GM23338 (cell line): ENCODE measurements at regions not wholly inside any gene's neighbourhood (a gene's known extent, or its start where the extent isn't known, plus 50 kb on each side); places are given as distances from the start of the nearest gene placed in this dataset.

Source experiments
- ATAC-seq: fragments of 200-7000 bp; cut with Tn5 transposase; 3 replicates; pipeline ENCODE4 v1.9.1; 2020
- DNase-seq: peaks from one replicate; pipeline ENCODE4 v3.0.0-alpha.2; 2015; ENCODE audit warnings: low spot score
- H2AFZ ChIP-seq: fragments of 200-600 bp; sonication (generic); 2 replicates; pipeline ENCODE4 v1.8.0; 2016; ENCODE audit warnings: antibody characterized with exemption, mild to moderate bottlenecking, moderate library complexity
- H3F3A ChIP-seq: fragments of 200-600 bp; sonication (generic); replicated peaks from 2 replicates; pipeline ENCODE4 v1.8.0; 2017; ENCODE audit warnings: antibody characterized with exemption, mixed run types, low read depth
- H3K27ac ChIP-seq: fragments of 200-600 bp; sonication (generic); 2 replicates; pipeline ENCODE4 v1.6.1; 2016; ENCODE audit warnings: low read depth
- H3K27me3 ChIP-seq: fragments of 200-600 bp; sonication (generic); 2 replicates; pipeline ENCODE4 v1.8.0; 2016; ENCODE audit warnings: mild to moderate bottlenecking, mixed run types, moderate library complexity; ENCODE audit not compliant: insufficient read depth
- H3K36me3 ChIP-seq: fragments of 200-600 bp; sonication (generic); 2 replicates; pipeline ENCODE4 v1.8.0; 2016; ENCODE audit warnings: mild to moderate bottlenecking; ENCODE audit not compliant: insufficient read depth
- H3K4me1 ChIP-seq: fragments of 200-600 bp; sonication (generic); 2 replicates; pipeline ENCODE4 v1.8.0; 2016; ENCODE audit warnings: mild to moderate bottlenecking, moderate library complexity; ENCODE audit not compliant: insufficient read depth
- H3K4me2 ChIP-seq: fragments of 200-600 bp; sonication (generic); 2 replicates; pipeline ENCODE4 v1.7.1; 2017; ENCODE audit warnings: mixed run types
- H3K4me3 ChIP-seq: fragments of 200-600 bp; sonication (generic); 2 replicates; pipeline ENCODE4 v1.6.1; 2016; ENCODE audit warnings: mixed run types
- H3K79me2 ChIP-seq: fragments of 200-600 bp; sonication (generic); replicated peaks from 2 replicates; pipeline ENCODE4 v1.8.0; 2017; ENCODE audit warnings: mild to moderate bottlenecking; ENCODE audit not compliant: insufficient read depth
- H3K9me2 ChIP-seq: fragments of 200-600 bp; sonication (generic); 2 replicates; pipeline ENCODE4 v1.8.0; 2017; ENCODE audit not compliant: insufficient read depth
- H4K20me1 ChIP-seq: fragments of 200-600 bp; sonication (generic); replicated peaks from 2 replicates; pipeline ENCODE4 v1.8.0; 2017; ENCODE audit warnings: mild to moderate bottlenecking; ENCODE audit not compliant: insufficient read depth
- H3K27ac Mint-ChIP-seq: 2 replicates; pipeline ENCODE4 v1.8.0; 2020; ENCODE audit warnings: inconsistent platforms, mild to moderate bottlenecking, moderate library complexity, mixed read lengths
- H3K27me3 Mint-ChIP-seq: 3 replicates; pipeline ENCODE4 v1.8.0; 2022; ENCODE audit warnings: low read depth, mild to moderate bottlenecking, moderate library complexity, mixed read lengths, inconsistent platforms; ENCODE audit not compliant: insufficient read depth, poor library complexity
- H3K36me3 Mint-ChIP-seq: 3 replicates; pipeline ENCODE4 v1.8.0; 2021; ENCODE audit warnings: low read depth, mild to moderate bottlenecking, inconsistent platforms, moderate library complexity, mixed read lengths
- H3K4me1 Mint-ChIP-seq: 3 replicates; pipeline ENCODE4 v1.8.0; 2020; ENCODE audit warnings: mild to moderate bottlenecking, inconsistent platforms, mixed read lengths
- H3K4me3 Mint-ChIP-seq: 3 replicates; pipeline ENCODE4 v1.8.0; 2021; ENCODE audit warnings: moderate library complexity, mild to moderate bottlenecking, inconsistent platforms, mixed read lengths
- H3K9me3 Mint-ChIP-seq: 3 replicates; pipeline ENCODE4 v1.8.0; 2020; ENCODE audit warnings: moderate library complexity, mild to moderate bottlenecking, inconsistent platforms, mixed read lengths
- CREB1 ChIP-seq: fragments of 250-450 bp; sonication (Bioruptor Pico); IDR thresholded peaks from 2 replicates; pipeline ENCODE4 v1.5.0; 2020; ENCODE audit warnings: low read depth, mild to moderate bottlenecking, moderate library complexity
- CTCF ChIP-seq, 2 experiments: fragments of 200-600 bp in 1 of 2; sonication (generic) in 1 of 2; conservative IDR thresholded peaks; 2 replicates each; pipeline versions ENCODE4 v1.5.1 to v1.6.1; 2016 to 2017; ENCODE audit warnings: antibody characterized with exemption in 2 of 2, low read depth in 2 of 2, mild to moderate bottlenecking in 2 of 2, moderate library complexity in 1 of 2
- EZH2 ChIP-seq: fragments of 200-600 bp; sonication (generic); IDR thresholded peaks from one replicate; pipeline ENCODE4 v1.8.0; 2017; ENCODE audit warnings: antibody characterized with exemption, mild to moderate bottlenecking, low read depth; ENCODE audit not compliant: unreplicated experiment
- EZH2phosphoT487 ChIP-seq: fragments of 200-600 bp; sonication (generic); IDR thresholded peaks from one replicate; pipeline ENCODE4 v1.8.1; 2018; ENCODE audit warnings: antibody characterized with exemption; ENCODE audit not compliant: unreplicated experiment
- JUNB ChIP-seq: IDR thresholded peaks from one replicate; pipeline ENCODE4 v1.6.1; 2016; ENCODE audit warnings: antibody characterized with exemption; ENCODE audit not compliant: unreplicated experiment
- NANOG ChIP-seq: IDR thresholded peaks from 2 replicates; pipeline ENCODE4 v1.6.1; 2016; ENCODE audit warnings: antibody characterized with exemption, borderline replicate concordance
- POLR2AphosphoS5 ChIP-seq: IDR thresholded peaks from 2 replicates; pipeline ENCODE4 v1.6.1; 2016; ENCODE audit warnings: antibody characterized with exemption, low read depth
- STAT1 ChIP-seq: IDR thresholded peaks from one replicate; pipeline ENCODE4 v1.6.1; 2016; ENCODE audit warnings: antibody characterized with exemption; ENCODE audit not compliant: unreplicated experiment
- ZNF114 ChIP-seq: fragments of 250-450 bp; sonication (Bioruptor Pico); IDR thresholded peaks from 2 replicates; pipeline ENCODE4 v1.5.0; 2020; ENCODE audit warnings: mild to moderate bottlenecking, moderate library complexity
- ZNF331 ChIP-seq: fragments of 250-450 bp; sonication (Bioruptor Pico); IDR thresholded peaks from 2 replicates; pipeline ENCODE4 v1.5.0; 2020; ENCODE audit warnings: low read depth, mild to moderate bottlenecking, moderate library complexity
- ZNF462 ChIP-seq: fragments of 250-450 bp; sonication (Bioruptor Pico); IDR thresholded peaks from 2 replicates; pipeline ENCODE4 v1.5.0; 2020; ENCODE audit warnings: mild to moderate bottlenecking, moderate library complexity
- TF ChIP-seq, protein P1 (sequence below): IDR thresholded peaks from one replicate; pipeline ENCODE4 v1.6.1; 2018; ENCODE audit warnings: antibody characterized with exemption; ENCODE audit not compliant: unreplicated experiment
- TF ChIP-seq, protein P2 (sequence below): IDR thresholded peaks from 2 replicates; pipeline ENCODE4 v1.6.1; 2016; ENCODE audit warnings: antibody characterized with exemption

GRCh38 chr5:143714629-143715028 is 97.3 kb upstream of the HMHB1 start:
- H2AFZ ChIP-seq, result no peak overlapping the region; the same call in 1 of the 2 replicates
- H3K36me3 ChIP-seq, result no peaks in the 10 kb centered on the region
- H3K4me1 ChIP-seq, result no peaks in the 10 kb centered on the region
- no peak overlapping the region for H3K4me2 ChIP-seq
- DNase-seq (no peak), ATAC-seq (no peak)
- no peak overlapping the region for H3K27ac ChIP-seq
- H3K9me2 ChIP-seq, result no peaks in the 10 kb centered on the region
- Mint-ChIP-seq H3K4me3 (no peak overlapping the region), H3K36me3 (no peaks in the 10 kb centered on the region), H3K4me1 (no peaks in the 10 kb centered on the region), H3K27me3 (no peaks in the 10 kb centered on the region), H3K9me3 (no peaks in the 10 kb centered on the region), H3K27ac (no peak overlapping the region)
- TF ChIP-seq ZNF462 (CRISPR knock-in tag), result no peak
- no peak for TF ChIP-seq JUNB
- no peak for TF ChIP-seq CREB1 (CRISPR knock-in tag)
- no peak for TF ChIP-seq STAT1
- no peak for TF ChIP-seq POLR2AphosphoS5
- TF ChIP-seq CTCF (conservative IDR thresholded peaks at IDR 0.05; ENCODE audit: low read depth in 2 of 2), result no peak
- TF ChIP-seq ZNF331 (CRISPR knock-in tag), result no peak
- no peak for TF ChIP-seq ZNF114 (CRISPR knock-in tag)
- TF ChIP-seq EZH2, result no peak
- TF ChIP-seq, protein P1, sequence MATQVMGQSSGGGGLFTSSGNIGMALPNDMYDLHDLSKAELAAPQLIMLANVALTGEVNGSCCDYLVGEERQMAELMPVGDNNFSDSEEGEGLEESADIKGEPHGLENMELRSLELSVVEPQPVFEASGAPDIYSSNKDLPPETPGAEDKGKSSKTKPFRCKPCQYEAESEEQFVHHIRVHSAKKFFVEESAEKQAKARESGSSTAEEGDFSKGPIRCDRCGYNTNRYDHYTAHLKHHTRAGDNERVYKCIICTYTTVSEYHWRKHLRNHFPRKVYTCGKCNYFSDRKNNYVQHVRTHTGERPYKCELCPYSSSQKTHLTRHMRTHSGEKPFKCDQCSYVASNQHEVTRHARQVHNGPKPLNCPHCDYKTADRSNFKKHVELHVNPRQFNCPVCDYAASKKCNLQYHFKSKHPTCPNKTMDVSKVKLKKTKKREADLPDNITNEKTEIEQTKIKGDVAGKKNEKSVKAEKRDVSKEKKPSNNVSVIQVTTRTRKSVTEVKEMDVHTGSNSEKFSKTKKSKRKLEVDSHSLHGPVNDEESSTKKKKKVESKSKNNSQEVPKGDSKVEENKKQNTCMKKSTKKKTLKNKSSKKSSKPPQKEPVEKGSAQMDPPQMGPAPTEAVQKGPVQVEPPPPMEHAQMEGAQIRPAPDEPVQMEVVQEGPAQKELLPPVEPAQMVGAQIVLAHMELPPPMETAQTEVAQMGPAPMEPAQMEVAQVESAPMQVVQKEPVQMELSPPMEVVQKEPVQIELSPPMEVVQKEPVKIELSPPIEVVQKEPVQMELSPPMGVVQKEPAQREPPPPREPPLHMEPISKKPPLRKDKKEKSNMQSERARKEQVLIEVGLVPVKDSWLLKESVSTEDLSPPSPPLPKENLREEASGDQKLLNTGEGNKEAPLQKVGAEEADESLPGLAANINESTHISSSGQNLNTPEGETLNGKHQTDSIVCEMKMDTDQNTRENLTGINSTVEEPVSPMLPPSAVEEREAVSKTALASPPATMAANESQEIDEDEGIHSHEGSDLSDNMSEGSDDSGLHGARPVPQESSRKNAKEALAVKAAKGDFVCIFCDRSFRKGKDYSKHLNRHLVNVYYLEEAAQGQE, result no peak
- TF ChIP-seq, protein P2, sequence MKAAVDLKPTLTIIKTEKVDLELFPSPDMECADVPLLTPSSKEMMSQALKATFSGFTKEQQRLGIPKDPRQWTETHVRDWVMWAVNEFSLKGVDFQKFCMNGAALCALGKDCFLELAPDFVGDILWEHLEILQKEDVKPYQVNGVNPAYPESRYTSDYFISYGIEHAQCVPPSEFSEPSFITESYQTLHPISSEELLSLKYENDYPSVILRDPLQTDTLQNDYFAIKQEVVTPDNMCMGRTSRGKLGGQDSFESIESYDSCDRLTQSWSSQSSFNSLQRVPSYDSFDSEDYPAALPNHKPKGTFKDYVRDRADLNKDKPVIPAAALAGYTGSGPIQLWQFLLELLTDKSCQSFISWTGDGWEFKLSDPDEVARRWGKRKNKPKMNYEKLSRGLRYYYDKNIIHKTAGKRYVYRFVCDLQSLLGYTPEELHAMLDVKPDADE, result no peak
- no peak for TF ChIP-seq NANOG
- TF ChIP-seq EZH2phosphoT487, result no peak
- no peaks in the 10 kb centered on the region for H3K79me2 ChIP-seq
- H4K20me1 ChIP-seq, result no peaks in the 10 kb centered on the region
- no peaks in the 10 kb centered on the region for H3F3A ChIP-seq
- no peak overlapping the region for H3K4me3 ChIP-seq
- no peaks in the 10 kb centered on the region for H3K27me3 ChIP-seq
